Hepatocyte (in vitro differentiated cells): ENCODE measurements at regions not wholly inside any gene's neighbourhood (a gene's known extent, or its start where the extent isn't known, plus 50 kb on each side); places are given as distances from the start of the nearest gene placed in this dataset.

Experiments used
- DNase-seq: peaks from one replicate; pipeline ENCODE4 v3.0.0-alpha.2; 2016; ENCODE audit warnings: low spot score
- H2AFZ ChIP-seq: fragments of 200-600 bp; sonication (generic); 2 replicates; pipeline ENCODE4 v1.6.0; 2016; ENCODE audit warnings: antibody characterized with exemption, mild to moderate bottlenecking
- H3K27ac ChIP-seq: fragments of 200-600 bp; sonication (generic); 2 replicates; pipeline ENCODE4 v1.5.1; 2016; ENCODE audit warnings: mild to moderate bottlenecking
- H3K27me3 ChIP-seq: fragments of 200-600 bp; sonication (generic); 2 replicates; pipeline ENCODE4 v1.6.1; 2016
- H3K36me3 ChIP-seq: fragments of 200-600 bp; sonication (generic); replicated peaks from 2 replicates; pipeline ENCODE4 v1.5.1; 2016; ENCODE audit warnings: low read depth; ENCODE audit not compliant: insufficient read depth
- H3K4me1 ChIP-seq: fragments of 200-600 bp; sonication (generic); 2 replicates; pipeline ENCODE4 v1.5.1; 2016; ENCODE audit warnings: mild to moderate bottlenecking, moderate library complexity; ENCODE audit not compliant: insufficient read depth
- H3K4me2 ChIP-seq: fragments of 200-600 bp; sonication (generic); 2 replicates; pipeline ENCODE4 v1.6.0; 2016
- H3K4me3 ChIP-seq: fragments of 200-600 bp; sonication (generic); 2 replicates; pipeline ENCODE4 v1.5.1; 2016; ENCODE audit warnings: mild to moderate bottlenecking
- H3K79me2 ChIP-seq: fragments of 200-600 bp; sonication (generic); 2 replicates; pipeline ENCODE4 v1.6.0; 2017; ENCODE audit warnings: mild to moderate bottlenecking
- H3K9me2 ChIP-seq: fragments of 200-600 bp; sonication (generic); replicated peaks from 2 replicates; pipeline ENCODE4 v1.6.0; 2017; ENCODE audit warnings: mild to moderate bottlenecking; ENCODE audit not compliant: insufficient read depth
- H3K9me3 ChIP-seq: fragments of 200-600 bp; sonication (generic); 2 replicates; pipeline ENCODE4 v1.5.1; 2016; ENCODE audit warnings: low read depth, mild to moderate bottlenecking
- H4K20me1 ChIP-seq: fragments of 200-600 bp; sonication (generic); 2 replicates; pipeline ENCODE4 v1.6.0; 2016; ENCODE audit warnings: mild to moderate bottlenecking; ENCODE audit not compliant: insufficient read depth, poor library complexity, severe bottlenecking
- EZH2 ChIP-seq: fragments of 200-600 bp; sonication (generic); IDR thresholded peaks from 2 replicates; pipeline ENCODE4 v1.6.1; 2016; ENCODE audit warnings: antibody characterized with exemption, mild to moderate bottlenecking, borderline replicate concordance
- EZH2phosphoT487 ChIP-seq: fragments of 200-600 bp; sonication (generic); IDR thresholded peaks from one replicate; pipeline ENCODE4 v1.6.1; 2018; ENCODE audit warnings: antibody characterized with exemption, mild to moderate bottlenecking, low read depth, moderate library complexity; ENCODE audit not compliant: unreplicated experiment, severe bottlenecking
- WGBS: methylation state at CpG from one replicate; pipeline ENCODE4 v1.1.6; 2016; ENCODE audit warnings: low lambda C conversion rate; ENCODE audit errors: missing lambda C conversion rate; 5-methylcytosine and 5-hydroxymethylcytosine counted together
- TF ChIP-seq, protein P1 (sequence below): fragments of 200-600 bp; sonication (generic); IDR thresholded peaks from 2 replicates; pipeline ENCODE4 v1.5.1; 2016; ENCODE audit warnings: antibody characterized with exemption, mild to moderate bottlenecking; ENCODE audit not compliant: poor library complexity

DNA sequence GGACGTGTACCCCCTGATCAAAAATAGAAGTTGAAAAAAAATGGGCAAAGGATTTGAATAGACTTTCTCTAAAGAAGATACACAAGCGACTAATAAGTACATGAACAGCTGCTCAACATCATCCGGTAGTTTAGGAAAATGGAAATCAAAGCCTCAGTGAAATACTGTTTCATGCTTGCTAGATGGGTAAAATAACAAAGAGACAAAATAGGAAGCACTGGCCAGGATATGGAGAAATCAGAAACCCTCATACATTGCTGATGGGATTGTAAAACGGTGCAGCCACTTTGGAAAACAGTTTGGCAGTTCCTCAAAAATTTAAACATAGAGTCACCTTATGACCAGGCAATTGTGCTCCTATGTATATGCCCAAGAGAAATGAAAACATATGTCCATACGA is 65.0 kb upstream of the SUB1 start:
- Histone ChIP-seq H3K4me3 (no peak overlapping the region), H3K4me2 (no peak overlapping the region), H3K27ac (no peak overlapping the region), H3K27me3 (no peaks in the 10 kb centered on the region), H4K20me1 (no peaks in the 10 kb centered on the region), H3K9me2 (no peaks in the 10 kb centered on the region), H3K79me2 (no peaks in the 10 kb centered on the region), H2AFZ (no peak overlapping the region), H3K9me3 (no peaks in the 10 kb centered on the region), H3K36me3 (no peaks in the 10 kb centered on the region), H3K4me1 (no peaks in the 10 kb centered on the region)
- no peak for DNase-seq
- TF ChIP-seq EZH2 (no peak), EZH2phosphoT487 (no peak)
- 39% methylated on average over 5 of the region's 5 CpGs for WGBS

DNA sequence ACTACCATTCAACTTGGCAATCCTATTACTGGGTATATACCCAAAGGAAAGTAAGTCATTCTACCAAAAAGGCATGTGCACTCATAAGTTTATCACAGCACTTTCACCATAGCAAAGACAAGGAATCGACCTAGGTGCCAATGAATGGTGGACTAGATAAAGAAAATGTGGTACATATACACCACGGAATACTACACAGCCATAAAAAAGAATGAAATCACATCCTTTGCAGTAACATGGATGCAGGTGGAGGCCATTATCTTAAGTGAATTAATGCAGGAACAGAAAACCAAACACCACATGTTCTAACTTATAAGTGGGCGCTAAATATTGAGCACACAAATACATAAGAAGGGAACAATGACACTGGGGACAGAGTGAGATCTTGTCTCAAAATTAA is 65.8 kb upstream of the SUB1 start:
- Histone ChIP-seq H3K9me2 (no peaks in the 10 kb centered on the region), H4K20me1 (no peaks in the 10 kb centered on the region), H2AFZ (no peak overlapping the region), H3K27ac (no peak overlapping the region), H3K4me3 (no peak overlapping the region), H3K36me3 (no peaks in the 10 kb centered on the region), H3K4me1 (no peaks in the 10 kb centered on the region), H3K79me2 (no peaks in the 10 kb centered on the region), H3K9me3 (no peaks in the 10 kb centered on the region), H3K4me2 (no peak overlapping the region), H3K27me3 (no peaks in the 10 kb centered on the region)
- no peak for DNase-seq
- WGBS, result 92% methylated on average over 3 of the region's 3 CpGs
- TF ChIP-seq EZH2phosphoT487 (no peak), EZH2 (no peak)

DNA sequence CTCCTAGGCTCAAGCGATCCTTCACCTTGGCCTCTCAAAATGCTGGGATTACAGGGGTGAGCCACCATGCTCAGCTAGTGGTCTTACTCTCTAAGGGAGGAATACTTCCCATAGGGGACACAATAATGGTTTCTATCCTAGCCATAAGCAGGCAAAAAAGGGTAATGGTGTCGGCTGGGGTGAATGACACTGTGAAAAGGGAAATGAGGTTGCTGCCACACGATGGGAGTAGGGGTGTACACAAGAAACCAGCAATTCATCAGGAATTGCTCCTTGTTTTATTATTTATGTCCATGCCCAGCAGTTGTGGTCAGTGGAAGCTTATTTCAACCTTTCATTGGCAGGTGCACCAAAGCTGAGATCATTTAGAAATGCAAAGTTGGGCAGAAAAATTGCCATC is 70.3 kb upstream of the ZFR start:
- TF ChIP-seq EZH2phosphoT487, result no peak
- TF ChIP-seq, protein P1, sequence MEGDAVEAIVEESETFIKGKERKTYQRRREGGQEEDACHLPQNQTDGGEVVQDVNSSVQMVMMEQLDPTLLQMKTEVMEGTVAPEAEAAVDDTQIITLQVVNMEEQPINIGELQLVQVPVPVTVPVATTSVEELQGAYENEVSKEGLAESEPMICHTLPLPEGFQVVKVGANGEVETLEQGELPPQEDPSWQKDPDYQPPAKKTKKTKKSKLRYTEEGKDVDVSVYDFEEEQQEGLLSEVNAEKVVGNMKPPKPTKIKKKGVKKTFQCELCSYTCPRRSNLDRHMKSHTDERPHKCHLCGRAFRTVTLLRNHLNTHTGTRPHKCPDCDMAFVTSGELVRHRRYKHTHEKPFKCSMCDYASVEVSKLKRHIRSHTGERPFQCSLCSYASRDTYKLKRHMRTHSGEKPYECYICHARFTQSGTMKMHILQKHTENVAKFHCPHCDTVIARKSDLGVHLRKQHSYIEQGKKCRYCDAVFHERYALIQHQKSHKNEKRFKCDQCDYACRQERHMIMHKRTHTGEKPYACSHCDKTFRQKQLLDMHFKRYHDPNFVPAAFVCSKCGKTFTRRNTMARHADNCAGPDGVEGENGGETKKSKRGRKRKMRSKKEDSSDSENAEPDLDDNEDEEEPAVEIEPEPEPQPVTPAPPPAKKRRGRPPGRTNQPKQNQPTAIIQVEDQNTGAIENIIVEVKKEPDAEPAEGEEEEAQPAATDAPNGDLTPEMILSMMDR, result no peak
- no peak for TF ChIP-seq EZH2
- no peaks in the 10 kb centered on the region for H3K36me3 ChIP-seq
- no peak overlapping the region for H3K27ac ChIP-seq
- H3K9me3 ChIP-seq, result no peaks in the 10 kb centered on the region
- no peaks in the 10 kb centered on the region for H3K9me2 ChIP-seq
- no peaks in the 10 kb centered on the region for H3K27me3 ChIP-seq
- no peak overlapping the region for H3K4me2 ChIP-seq
- no peaks in the 10 kb centered on the region for H4K20me1 ChIP-seq
- H3K4me1 ChIP-seq, result no peaks in the 10 kb centered on the region
- no peak overlapping the region for H3K4me3 ChIP-seq
- H2AFZ ChIP-seq, result no peak overlapping the region
- WGBS, result 63% methylated on average over 3 of the region's 3 CpGs
- DNase-seq, result no peak
- no peaks in the 10 kb centered on the region for H3K79me2 ChIP-seq

DNA sequence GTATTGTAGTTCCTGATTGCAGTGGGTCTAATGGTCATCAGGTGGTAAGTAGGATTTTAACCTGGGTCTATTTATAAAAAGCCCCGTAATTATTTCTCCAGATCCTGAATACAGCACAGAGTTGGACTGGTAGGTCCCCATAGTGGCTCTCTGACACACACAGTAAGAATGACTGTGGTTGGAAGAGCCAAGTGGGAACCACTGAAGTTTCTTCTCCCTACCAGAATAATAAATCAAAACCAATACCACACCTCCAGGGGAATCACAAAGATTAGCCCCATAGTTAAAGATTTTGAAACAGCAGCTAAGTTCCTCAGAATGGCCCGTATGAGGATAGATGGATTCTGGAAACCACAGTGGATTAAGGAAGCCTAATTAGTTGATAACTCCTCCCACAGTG is 68.4 kb upstream of the ZFR start:
- no peak overlapping the region for H3K4me3 ChIP-seq
- no peaks in the 10 kb centered on the region for H3K36me3 ChIP-seq
- DNase-seq, result no peak
- no peaks in the 10 kb centered on the region for H3K9me2 ChIP-seq
- no peak overlapping the region for H2AFZ ChIP-seq
- H3K27ac ChIP-seq, result no peak overlapping the region
- no peaks in the 10 kb centered on the region for H3K79me2 ChIP-seq
- H4K20me1 ChIP-seq, result no peaks in the 10 kb centered on the region
- TF ChIP-seq, protein P1, result no peak
- TF ChIP-seq EZH2, result no peak
- TF ChIP-seq EZH2phosphoT487, result no peak
- H3K27me3 ChIP-seq, result no peaks in the 10 kb centered on the region
- no peak overlapping the region for H3K4me2 ChIP-seq
- 78% methylated on average over 2 of the region's 2 CpGs for WGBS
- H3K9me3 ChIP-seq, result no peaks in the 10 kb centered on the region
- H3K4me1 ChIP-seq, result no peaks in the 10 kb centered on the region
